ENCODE measurements at regions not wholly inside any gene's neighbourhood (a gene's known extent, or its start where the extent isn't known, plus 50 kb on each side); places are given as distances from the start of the nearest gene placed in this dataset.

DNA sequence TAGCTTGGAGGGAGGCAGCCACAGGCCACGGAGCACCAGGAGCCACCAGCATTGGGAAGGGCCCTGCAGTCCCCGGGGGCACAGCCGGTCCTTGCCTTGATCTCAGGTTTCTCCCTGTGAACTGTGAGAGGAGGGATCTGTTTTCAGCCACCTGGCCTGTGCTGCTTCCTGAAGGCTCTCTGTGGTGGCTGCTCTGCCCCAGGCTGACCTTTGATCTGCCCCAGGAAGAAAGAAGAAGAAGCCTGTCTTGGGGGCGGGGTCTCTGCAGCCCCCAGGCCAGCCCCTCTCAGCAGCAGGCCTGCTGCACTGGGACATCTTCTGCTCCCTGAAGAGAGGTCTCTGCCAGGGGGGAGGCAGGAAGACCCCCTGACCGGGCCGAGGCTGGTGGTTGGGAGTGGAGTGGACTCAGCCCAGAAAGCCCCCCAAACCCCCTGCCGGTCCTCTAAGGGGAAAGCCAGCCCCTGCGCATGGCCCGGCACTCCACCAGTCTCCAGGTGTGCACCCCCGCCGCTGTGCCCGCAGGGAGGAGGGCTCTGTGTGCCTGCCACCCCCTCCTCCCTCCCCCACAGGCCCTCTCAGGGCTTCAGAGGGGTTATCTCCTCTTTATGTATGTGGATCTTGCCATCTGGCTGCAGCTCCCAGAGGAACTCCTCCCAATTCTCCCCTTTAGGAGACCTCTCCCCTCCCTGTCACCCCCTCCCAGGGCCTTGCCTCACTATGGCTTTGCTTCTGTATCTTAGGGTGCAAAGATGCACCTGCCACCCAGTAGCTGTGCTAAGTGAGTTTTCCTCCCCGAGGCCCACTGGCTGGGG, 675.3 kb downstream of the BRD1 start:
- Histone ChIP-seq H3K27me3 (ENCODE audit: insufficient read depth, low read length) (peaks cover 18% of the 10 kb centered on the region; the same call in 1 of the 2 replicates), H3K27ac (ENCODE audit: low read depth, low read length) (no peak overlapping the region), H3K4me3 (replicated peaks in 1 of 2; ENCODE audit: low read depth in 1 of 2, low read length in 2 of 2) (no peak overlapping the region), H3K36me3 (ENCODE audit: control insufficient read depth in 1 of 2, insufficient read depth in 2 of 2, low read length in 2 of 2) (no peaks in the 10 kb centered on the region), H3K79me2 (ENCODE audit: insufficient read depth, low read length) (no peaks in the 10 kb centered on the region), H3K9me2 (ENCODE audit: insufficient read depth) (no peaks in the 10 kb centered on the region), H2AFZ (ENCODE audit: low read depth, low read length, poor library complexity, severe bottlenecking) (no peak overlapping the region), H3K4me1 (ENCODE audit: control insufficient read depth in 1 of 2, insufficient read depth in 2 of 2, low read length in 2 of 2) (no peaks in the 10 kb centered on the region), H4K20me1 (ENCODE audit: insufficient read depth) (no peaks in the 10 kb centered on the region), H3K4me2 (ENCODE audit: low read length) (no peak overlapping the region), H3K9ac (ENCODE audit: low read length) (no peak overlapping the region), H3K9me3 (ENCODE audit: control insufficient read depth in 1 of 2, insufficient read depth in 1 of 2, low read depth in 1 of 2, low read length in 2 of 2) (no peaks in the 10 kb centered on the region)
- no peak for TF ChIP-seq SP1 (IDR thresholded peaks at IDR 0.05; ENCODE audit: low read depth)
- CTCF ChIA-PET: no interaction called here
- intact Hi-C loops (cut with micrococcal nuclease): no loop called here
- RAD21 ChIA-PET (ENCODE audit: low non-redundant PET in 1 of 2, low total read pairs in 2 of 2, uncharacterized antibody in 2 of 2, unreplicated experiment in 2 of 2): no interaction called here
- no peak for DNase-seq (ENCODE audit: low read depth, low spot score)
- BruUV-seq (replicated peaks): no TSS peak
- POLR2A ChIA-PET: no interaction called here
- ATAC-seq: no peak

DNA sequence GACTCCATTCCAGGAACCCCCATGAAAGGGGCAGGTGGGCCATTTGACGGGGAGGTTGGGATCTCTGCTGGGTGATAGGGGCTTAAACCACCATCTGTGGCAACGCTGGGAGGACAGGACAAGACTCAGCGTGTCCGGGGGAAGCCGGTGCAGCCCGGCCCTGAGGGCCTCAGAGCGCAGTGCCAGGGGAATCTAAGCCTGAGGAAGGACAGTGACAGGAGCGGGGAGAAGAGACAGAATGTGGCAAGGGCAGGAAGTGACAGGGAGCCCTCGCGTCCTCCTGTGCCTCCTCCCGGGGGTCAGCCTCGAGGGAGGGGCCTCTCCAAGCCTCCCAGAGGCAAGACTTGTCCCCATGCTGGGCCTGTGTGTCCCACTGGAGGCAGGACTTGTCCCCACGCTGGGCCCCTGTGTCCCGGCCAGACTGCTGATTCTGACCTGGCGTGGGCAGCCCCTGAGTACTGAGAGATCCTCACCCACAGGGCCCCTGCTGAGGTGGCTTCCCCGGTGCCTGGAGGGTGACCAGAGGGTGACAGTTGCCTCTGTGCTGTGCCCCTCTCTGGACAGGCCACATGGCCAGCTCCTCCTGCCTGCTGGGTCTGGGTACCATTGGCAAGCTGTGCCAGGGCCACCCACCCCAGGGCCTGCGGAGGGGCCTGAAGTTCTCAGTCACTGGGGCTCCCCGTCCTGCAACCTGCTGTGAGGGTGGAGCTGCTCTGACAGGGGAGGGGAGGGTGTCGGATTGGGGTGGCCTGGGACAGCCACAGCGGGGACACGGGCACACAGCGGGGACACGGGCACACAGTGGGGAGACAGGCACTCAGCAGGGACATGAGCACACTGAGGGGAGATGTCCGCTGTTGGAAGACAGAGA, 676.2 kb downstream of the BRD1 start:
- ATAC-seq: no peak
- Histone ChIP-seq H3K36me3 (ENCODE audit: control insufficient read depth in 1 of 2, insufficient read depth in 2 of 2, low read length in 2 of 2) (no peaks in the 10 kb centered on the region), H2AFZ (ENCODE audit: low read depth, low read length, poor library complexity, severe bottlenecking) (no peak overlapping the region), H3K27me3 (ENCODE audit: insufficient read depth, low read length) (peaks cover 20% of the 10 kb centered on the region; the same call in 1 of the 2 replicates), H3K27ac (ENCODE audit: low read depth, low read length) (no peak overlapping the region), H3K4me1 (ENCODE audit: control insufficient read depth in 1 of 2, insufficient read depth in 2 of 2, low read length in 2 of 2) (no peaks in the 10 kb centered on the region), H3K9me3 (ENCODE audit: control insufficient read depth in 1 of 2, insufficient read depth in 1 of 2, low read depth in 1 of 2, low read length in 2 of 2) (no peaks in the 10 kb centered on the region), H3K79me2 (ENCODE audit: insufficient read depth, low read length) (no peaks in the 10 kb centered on the region), H4K20me1 (ENCODE audit: insufficient read depth) (no peaks in the 10 kb centered on the region), H3K9me2 (ENCODE audit: insufficient read depth) (no peaks in the 10 kb centered on the region), H3K9ac (ENCODE audit: low read length) (no peak overlapping the region), H3K4me2 (ENCODE audit: low read length) (no peak overlapping the region), H3K4me3 (replicated peaks in 1 of 2; ENCODE audit: low read depth in 1 of 2, low read length in 2 of 2) (no peak overlapping the region)
- CTCF ChIA-PET: no interaction called here
- RAD21 ChIA-PET (ENCODE audit: low non-redundant PET in 1 of 2, low total read pairs in 2 of 2, uncharacterized antibody in 2 of 2, unreplicated experiment in 2 of 2): no interaction called here
- no TSS peak for BruUV-seq (replicated peaks)
- POLR2A ChIA-PET: no interaction called here
- DNase-seq (ENCODE audit: low read depth, low spot score): no peak
- intact Hi-C loops (cut with micrococcal nuclease): no loop called here
- no peak for TF ChIP-seq SRF (IDR thresholded peaks at IDR 0.05; ENCODE audit: low read depth)
- no peak for TF ChIP-seq EZH2phosphoT487 (IDR thresholded peaks at IDR 0.05; ENCODE audit: borderline replicate concordance)
- no peak for TF ChIP-seq SIN3A (IDR thresholded peaks at IDR 0.05; ENCODE audit: low read depth)
- no peak for TF ChIP-seq POLR2A (IDR thresholded peaks at IDR 0.05; ENCODE audit: borderline replicate concordance, extremely low read depth, insufficient read depth, insufficient read length)
- TF ChIP-seq FOSL1 (IDR thresholded peaks at IDR 0.05; ENCODE audit: low read depth): no peak
- no peak for TF ChIP-seq EZH2 (IDR thresholded peaks at IDR 0.05)
- no peak for TF ChIP-seq CBX3 (IDR thresholded peaks at IDR 0.05; ENCODE audit: low read depth)
- no peak for TF ChIP-seq POLR2AphosphoS5 (IDR thresholded peaks at IDR 0.05; ENCODE audit: low read depth, low read length)
- TF ChIP-seq, protein P1, sequence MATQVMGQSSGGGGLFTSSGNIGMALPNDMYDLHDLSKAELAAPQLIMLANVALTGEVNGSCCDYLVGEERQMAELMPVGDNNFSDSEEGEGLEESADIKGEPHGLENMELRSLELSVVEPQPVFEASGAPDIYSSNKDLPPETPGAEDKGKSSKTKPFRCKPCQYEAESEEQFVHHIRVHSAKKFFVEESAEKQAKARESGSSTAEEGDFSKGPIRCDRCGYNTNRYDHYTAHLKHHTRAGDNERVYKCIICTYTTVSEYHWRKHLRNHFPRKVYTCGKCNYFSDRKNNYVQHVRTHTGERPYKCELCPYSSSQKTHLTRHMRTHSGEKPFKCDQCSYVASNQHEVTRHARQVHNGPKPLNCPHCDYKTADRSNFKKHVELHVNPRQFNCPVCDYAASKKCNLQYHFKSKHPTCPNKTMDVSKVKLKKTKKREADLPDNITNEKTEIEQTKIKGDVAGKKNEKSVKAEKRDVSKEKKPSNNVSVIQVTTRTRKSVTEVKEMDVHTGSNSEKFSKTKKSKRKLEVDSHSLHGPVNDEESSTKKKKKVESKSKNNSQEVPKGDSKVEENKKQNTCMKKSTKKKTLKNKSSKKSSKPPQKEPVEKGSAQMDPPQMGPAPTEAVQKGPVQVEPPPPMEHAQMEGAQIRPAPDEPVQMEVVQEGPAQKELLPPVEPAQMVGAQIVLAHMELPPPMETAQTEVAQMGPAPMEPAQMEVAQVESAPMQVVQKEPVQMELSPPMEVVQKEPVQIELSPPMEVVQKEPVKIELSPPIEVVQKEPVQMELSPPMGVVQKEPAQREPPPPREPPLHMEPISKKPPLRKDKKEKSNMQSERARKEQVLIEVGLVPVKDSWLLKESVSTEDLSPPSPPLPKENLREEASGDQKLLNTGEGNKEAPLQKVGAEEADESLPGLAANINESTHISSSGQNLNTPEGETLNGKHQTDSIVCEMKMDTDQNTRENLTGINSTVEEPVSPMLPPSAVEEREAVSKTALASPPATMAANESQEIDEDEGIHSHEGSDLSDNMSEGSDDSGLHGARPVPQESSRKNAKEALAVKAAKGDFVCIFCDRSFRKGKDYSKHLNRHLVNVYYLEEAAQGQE (IDR thresholded peaks at IDR 0.05; ENCODE audit: low read depth): no peak
- no peak for TF ChIP-seq ZFX (IDR thresholded peaks at IDR 0.05)
- TF ChIP-seq ZNF274 (IDR thresholded peaks at IDR 0.05; ENCODE audit: low read depth, low read length): no peak
- TF ChIP-seq, protein P2, sequence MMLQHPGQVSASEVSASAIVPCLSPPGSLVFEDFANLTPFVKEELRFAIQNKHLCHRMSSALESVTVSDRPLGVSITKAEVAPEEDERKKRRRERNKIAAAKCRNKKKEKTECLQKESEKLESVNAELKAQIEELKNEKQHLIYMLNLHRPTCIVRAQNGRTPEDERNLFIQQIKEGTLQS (IDR thresholded peaks at IDR 0.05): no peak
- TF ChIP-seq EGR1 (IDR thresholded peaks at IDR 0.05; ENCODE audit: low read depth): no peak
- TF ChIP-seq JUND (IDR thresholded peaks at IDR 0.05): no peak
- TF ChIP-seq RAD21 (IDR thresholded peaks at IDR 0.05; ENCODE audit: low read depth): no peak
